SH-SY5Y (cell line): ENCODE measurements at regions not wholly inside any gene's neighbourhood (a gene's known extent, or its start where the extent isn't known, plus 50 kb on each side); places are given as distances from the start of the nearest gene placed in this dataset.

Experiments
- GATA2 ChIP-seq: IDR thresholded peaks from 2 replicates; pipeline ENCODE4 v1.6.1; 2011; ENCODE audit warnings: mild to moderate bottlenecking, low read depth, low read length
- GATA3 ChIP-seq: IDR thresholded peaks from 2 replicates; pipeline ENCODE4 v1.6.1; 2011; ENCODE audit warnings: low read depth, mild to moderate bottlenecking, low read length, moderate library complexity

DNA sequence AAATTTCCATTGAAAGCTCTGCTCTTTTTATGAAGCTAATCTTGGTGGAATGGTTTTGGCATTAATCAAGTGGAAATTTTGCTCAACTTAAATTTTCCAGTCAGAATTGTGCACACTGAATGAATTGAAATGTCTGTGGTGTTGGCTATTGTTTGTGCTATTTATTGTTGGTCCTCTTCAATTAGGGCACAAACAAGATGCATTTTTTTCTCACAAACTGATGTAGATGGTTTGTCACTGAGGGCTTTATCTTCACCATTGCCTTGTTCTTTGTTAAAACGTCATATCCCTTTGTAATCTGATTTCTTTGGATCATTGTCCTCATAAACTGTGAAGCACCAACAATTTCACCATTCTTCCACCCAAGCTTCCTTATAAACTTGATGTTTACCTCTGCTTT lies 152.1 kb upstream of the RHOBTB1 start:
- TF ChIP-seq GATA3 (no peak), GATA2 (no peak)
